NOMO-1 treated with DMSO at 0.1 percent for 48 hours (cell line): ENCODE measurements at regions not wholly inside any gene's neighbourhood (a gene's known extent, or its start where the extent isn't known, plus 50 kb on each side); places are given as distances from the start of the nearest gene placed in this dataset.
"Not testable (repeated sequence)": the region's sequence is repeated elsewhere in the genome, so short reads cannot be mapped to it uniquely, and the experiment has no call there.

ENCODE experiments used
- DNase-seq: peaks from one replicate; lab custom pipeline; 2025; ENCODE audit not compliant: unreplicated experiment; lab: John Stamatoyannopoulos, UW

DNA sequence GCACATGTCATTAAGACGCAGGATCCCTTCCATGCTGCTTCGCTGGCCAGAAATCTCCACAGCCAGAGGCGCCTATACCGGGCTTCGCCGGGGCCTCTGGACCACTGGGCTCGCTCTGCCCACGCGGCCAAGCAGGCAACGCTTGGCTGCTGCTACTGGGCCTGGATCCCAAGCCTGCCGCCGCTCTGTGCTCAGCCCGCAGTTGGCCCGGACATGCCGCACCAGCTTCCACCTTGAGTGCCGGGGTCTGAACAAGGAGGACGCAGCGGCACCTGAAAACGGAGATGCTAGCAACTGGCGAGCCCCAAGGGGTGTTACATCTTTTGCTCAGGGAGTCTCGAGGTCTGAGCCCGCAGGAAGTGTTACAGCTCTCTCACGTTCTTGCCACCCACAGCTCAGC, 409.9 kb upstream of the SGCG start:
- no peak for DNase-seq

- no peak for DNase-seq
Observed at GRCh38 chr13:22773465-22773864, 407.3 kb upstream of the SGCG start.

GRCh38 chr13:22776394-22777186, 404.2 kb upstream of the SGCG start:
- DNase-seq, result no peak

DNA sequence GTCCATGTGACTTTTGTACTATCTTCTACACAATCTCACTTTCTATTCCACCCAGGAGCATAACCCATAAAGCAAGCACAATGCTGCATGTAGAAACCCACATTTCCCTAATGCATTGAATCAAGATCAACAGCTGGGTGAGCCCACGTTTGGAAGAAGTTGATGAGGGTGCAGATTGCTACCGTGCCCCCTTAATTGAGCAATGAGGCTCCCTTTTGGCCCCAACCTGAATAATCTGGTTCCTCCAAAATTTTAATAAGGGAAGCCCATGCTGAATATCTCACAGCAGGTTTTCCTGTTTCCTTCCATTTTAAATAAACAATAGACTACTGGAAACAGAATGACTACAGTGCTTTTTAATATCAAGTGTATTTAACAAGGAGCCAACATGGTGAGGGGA, 403.6 kb upstream of the SGCG start:
- DNase-seq, result no peak

DNA sequence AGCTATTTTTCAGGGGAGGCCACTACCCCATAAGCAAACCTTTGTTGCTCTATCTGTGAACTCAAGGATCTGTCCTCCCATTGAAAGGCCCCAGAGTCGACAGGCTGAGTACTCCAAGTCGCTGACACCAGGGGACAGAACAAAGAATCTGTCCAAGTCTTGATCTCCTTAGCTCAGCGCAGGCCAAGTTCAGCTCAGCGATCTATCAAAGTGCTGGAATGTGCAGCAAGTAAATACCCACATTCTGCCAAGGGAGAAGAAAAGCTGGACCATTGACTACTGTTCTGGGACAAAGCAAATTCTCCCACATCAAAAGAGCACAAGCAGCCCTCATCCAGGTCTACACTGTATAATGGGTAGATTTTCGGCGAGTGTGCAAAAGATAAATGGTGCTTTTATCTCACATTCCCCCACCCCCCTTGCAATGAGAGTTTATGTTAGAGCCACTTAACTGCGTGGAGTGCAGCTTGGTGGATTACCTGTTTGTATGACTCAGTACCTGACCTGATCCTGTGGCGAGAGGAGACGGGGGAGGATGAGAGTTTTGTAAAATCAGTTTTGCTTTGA, 391.7 kb upstream of the SGCG start:
- DNase-seq, result no peak

DNA sequence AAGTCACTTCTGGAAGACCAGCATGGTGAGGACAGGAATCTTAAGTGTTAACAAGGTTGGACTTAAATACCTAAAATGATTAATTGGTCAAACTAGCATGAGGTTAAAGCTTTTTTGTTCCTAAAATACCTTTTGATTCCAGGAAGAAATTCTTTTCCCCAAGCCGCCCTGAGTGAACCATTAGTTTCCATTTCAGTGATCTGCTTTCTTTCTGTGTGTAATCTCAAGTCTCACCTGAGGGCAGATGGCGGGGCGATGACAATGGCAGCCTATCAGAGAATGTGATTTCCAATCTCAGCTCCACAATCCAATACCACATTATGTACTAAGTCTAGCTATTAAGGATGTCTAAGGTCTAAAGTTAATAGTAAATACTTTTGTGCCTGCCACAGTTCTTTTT, 390.9 kb upstream of the SGCG start:
- no peak for DNase-seq

GRCh38 chr13:22793598-22794134, 387.1 kb upstream of the SGCG start:
- no peak for DNase-seq

DNA sequence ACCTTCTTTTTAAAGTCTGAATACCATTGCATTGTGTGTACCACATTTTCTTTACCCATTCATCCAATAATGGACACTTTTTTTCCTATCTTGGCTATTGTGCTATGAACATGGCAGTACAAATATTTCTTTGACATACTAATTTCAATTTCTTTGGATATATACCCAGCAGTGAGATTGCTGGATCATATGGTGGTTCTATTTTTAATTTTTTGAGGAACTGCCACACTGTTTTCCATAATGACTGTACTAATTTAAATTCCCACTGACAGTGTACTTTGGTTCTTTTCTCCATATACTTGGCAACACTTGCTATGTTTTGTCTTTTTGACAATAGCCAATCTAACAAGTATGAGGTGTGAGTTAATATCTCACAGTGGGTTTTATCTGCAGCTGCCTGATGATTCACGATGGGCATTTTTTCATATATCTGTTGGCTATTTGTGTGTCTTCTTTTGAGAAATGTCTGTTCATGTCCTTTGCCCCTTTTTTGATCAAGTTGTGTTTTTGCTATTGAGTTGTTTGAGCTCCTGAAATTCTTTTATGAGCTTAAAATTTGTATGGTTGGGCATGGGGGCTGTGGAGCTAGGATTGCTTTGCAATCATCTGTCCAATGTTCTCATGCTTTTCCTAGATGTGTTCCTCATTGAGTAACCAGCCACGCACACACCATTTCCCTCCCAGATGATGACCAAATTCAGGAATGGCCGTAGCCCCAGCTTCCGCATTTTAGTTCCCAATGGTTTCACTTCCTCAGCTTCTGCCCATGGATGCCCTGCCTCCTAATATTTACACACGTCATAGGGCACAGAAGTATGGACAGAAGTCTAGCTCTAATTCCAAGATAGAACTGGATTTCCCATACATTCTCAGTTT, 380.0 kb upstream of the SGCG start:
- peak; percentile 46 for DNase-seq

DNA sequence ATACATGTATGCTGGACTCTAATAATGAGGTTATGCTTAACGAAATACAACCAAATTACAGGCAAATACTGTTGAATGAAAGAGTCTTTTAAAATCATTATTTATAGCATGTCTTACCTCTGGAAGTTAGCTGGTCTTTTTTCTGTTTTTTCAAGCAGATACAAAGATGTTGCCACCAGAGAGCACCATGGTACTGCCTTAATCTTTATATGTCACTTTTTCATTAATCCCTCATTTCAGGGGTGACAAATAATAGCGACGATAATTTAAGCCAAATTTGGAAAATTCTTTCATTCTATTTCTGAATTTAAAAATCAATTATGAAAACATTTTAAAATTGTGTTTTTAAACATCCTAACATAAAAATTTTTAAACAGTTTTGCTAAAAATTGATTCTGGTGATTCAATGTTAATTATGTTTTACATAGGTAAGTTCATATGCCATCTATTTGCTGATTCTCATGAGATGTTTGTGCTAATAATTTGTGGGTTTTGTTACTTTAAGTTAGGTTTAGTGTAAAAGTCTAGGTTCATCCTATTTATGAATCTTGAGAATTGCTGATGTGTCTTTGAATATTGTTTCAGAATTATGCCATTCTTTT, 379.3 kb upstream of the SGCG start:
- no peak for DNase-seq

- DNase-seq, result no peak
Observed at GRCh38 chr13:22812793-22813192, 368.0 kb upstream of the SGCG start.

- not testable (repeated sequence) for DNase-seq
Observed at GRCh38 chr13:22813531-22814377, 367.0 kb upstream of the SGCG start.

DNA sequence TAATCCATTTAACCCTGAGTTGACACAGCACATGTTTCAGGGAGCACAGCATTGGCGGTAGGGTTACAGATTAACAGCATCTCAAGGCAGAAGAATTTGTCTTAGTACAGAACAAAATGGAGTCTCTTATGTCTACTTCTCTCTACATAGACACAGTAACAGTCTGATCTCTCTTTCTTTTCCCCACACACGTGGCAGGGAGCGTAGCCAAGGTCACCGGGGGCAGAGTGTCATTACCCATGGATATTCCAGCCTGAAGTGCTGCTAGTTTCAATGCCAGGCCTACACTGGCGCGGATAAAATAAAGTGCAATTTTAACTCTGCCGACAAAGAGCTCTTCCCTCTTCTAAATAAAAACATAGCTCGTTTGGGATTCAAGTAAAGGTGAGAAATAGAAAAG, 366.3 kb upstream of the SGCG start:
- DNase-seq, result not testable (repeated sequence)

GRCh38 chr13:22821589-22821988, 359.2 kb upstream of the SGCG start:
- no peak for DNase-seq

GRCh38 chr13:22825186-22825585, 355.6 kb upstream of the SGCG start:
- DNase-seq, result no peak

GRCh38 chr13:22828081-22828480, 352.7 kb upstream of the SGCG start:
- DNase-seq, result no peak

- DNase-seq, result no peak
Observed at GRCh38 chr13:22836475-22836874, 344.3 kb upstream of the SGCG start.

DNA sequence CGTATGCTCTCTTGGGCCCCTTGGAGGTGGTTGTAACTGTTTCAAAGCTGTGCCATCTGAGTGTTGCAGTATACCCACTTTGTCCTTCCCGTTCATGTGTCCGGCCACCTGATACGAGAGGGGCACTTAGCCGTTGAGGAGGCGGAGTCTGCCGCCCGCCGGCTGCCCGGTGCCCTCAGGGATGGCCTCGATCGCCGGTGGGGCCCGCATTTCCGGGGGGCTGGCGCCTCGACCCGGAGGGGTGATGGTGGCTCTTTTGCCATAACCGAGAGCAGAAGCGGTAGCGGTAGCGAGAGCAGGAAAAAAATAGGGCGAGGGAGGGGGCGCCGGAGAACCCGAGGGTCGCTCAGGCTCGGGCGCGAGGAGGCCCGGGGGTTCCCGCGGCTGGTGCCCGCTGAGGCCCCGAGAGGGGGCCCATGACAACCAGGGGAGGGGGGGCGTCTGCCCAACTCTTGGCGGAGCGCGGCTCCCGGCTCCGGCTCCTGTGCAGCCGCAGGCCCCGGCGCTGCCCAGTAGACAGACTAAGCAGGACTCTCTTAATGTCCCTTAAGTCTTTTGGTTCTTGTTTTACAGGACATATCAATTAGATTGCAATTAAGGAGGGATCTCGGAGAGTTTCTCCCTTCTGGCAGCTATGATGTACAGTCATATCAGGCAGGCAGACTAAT, 342.7 kb upstream of the SGCG start:
- no peak for DNase-seq

GRCh38 chr13:22839603-22840530, 340.9 kb upstream of the SGCG start:
- DNase-seq, result peak; percentile 35

- no peak for DNase-seq
Observed at GRCh38 chr13:22846551-22846950, 334.2 kb upstream of the SGCG start.
